H1 (cell line): ENCODE measurements at regions not wholly inside any gene's neighbourhood (a gene's known extent, or its start where the extent isn't known, plus 50 kb on each side); places are given as distances from the start of the nearest gene placed in this dataset.

Source experiments
- CTCF ChIA-PET: fragments of 300-600 bp; sonication (Branson Sonifier 250); formaldehyde crosslinking; loops from one replicate; lab custom pipeline; 2021; ENCODE audit not compliant: partially characterized antibody; lab: Charles Lee
- POLR2A ChIA-PET: fragments of 300-600 bp; sonication (Branson Sonifier 250); formaldehyde crosslinking; loops from one replicate; lab custom pipeline; 2021; ENCODE audit warnings: inconsistent platforms; ENCODE audit not compliant: partially characterized antibody; lab: Charles Lee
- DNase-seq, 2 experiments: peaks; one replicate each; pipeline versions ENCODE4 v3.0.0 to v3.0.0-alpha.2; 2010 to 2022; ENCODE audit warnings: low spot score in 2 of 2, low read depth in 1 of 2, mixed read lengths in 1 of 2
- FAIRE-seq: peaks from 2 replicates; lab custom pipeline; 2011; peaks lifted over from hg19 to GRCh38; lab: Jason Lieb, UNC
- H2AFZ ChIP-seq: 2 replicates; pipeline ENCODE4 v1.8.1; 2012; ENCODE audit warnings: low read length, inconsistent platforms
- H2AK5ac ChIP-seq: 2 replicates; pipeline ENCODE4 v1.6.1; 2013; ENCODE audit warnings: low read depth, low read length
- H2BK120ac ChIP-seq: replicated peaks from 2 replicates; pipeline ENCODE3; 2013; ENCODE audit warnings: low read depth, low read length, inconsistent platforms
- H2BK12ac ChIP-seq: 2 replicates; pipeline ENCODE4 v1.6.1; 2013; ENCODE audit warnings: low read depth, low read length
- H2BK15ac ChIP-seq: 2 replicates; pipeline ENCODE4 v1.6.1; 2013; ENCODE audit warnings: low read length
- H2BK20ac ChIP-seq: 2 replicates; pipeline ENCODE4 v1.6.1; 2013; ENCODE audit warnings: low read length
- H2BK5ac ChIP-seq: 2 replicates; pipeline ENCODE4 v1.6.1; 2013; ENCODE audit warnings: low read depth, low read length
- H3K14ac ChIP-seq: 2 replicates; pipeline ENCODE4 v1.6.1; 2013; ENCODE audit warnings: inconsistent platforms; ENCODE audit not compliant: insufficient read length
- H3K18ac ChIP-seq: 2 replicates; pipeline ENCODE4 v1.6.1; 2013; ENCODE audit warnings: low read length; ENCODE audit errors: extremely low read depth
- H3K23ac ChIP-seq: 2 replicates; pipeline ENCODE4 v1.6.1; 2013; ENCODE audit warnings: inconsistent platforms; ENCODE audit not compliant: insufficient read length
- H3K23me2 ChIP-seq: 2 replicates; pipeline ENCODE4 v1.6.1; 2013; ENCODE audit warnings: low read depth, low read length
- H3K27ac ChIP-seq: 2 replicates; pipeline ENCODE4 v1.6.1; 2011; ENCODE audit warnings: low read depth, low read length, inconsistent platforms
- H3K27me3 ChIP-seq, 4 experiments: replicated peaks in 1 of 4; 1 replicate in 1 of 4; 2 replicates in 3 of 4; pipeline versions ENCODE4 v1.6.1 to v1.8.1; 2011 to 2013; ENCODE audit warnings: low read length in 3 of 4, mild to moderate bottlenecking in 3 of 4, inconsistent platforms in 2 of 4, mixed read lengths in 2 of 4, moderate library complexity in 1 of 4; ENCODE audit not compliant: control insufficient read depth in 3 of 4, insufficient read depth in 3 of 4; ENCODE audit errors: extremely low read depth in 1 of 4
- H3K36me3 ChIP-seq, 4 experiments: 2 replicates each; pipeline versions ENCODE4 v1.6.1 to v1.8.1; 2011 to 2013; ENCODE audit warnings: mild to moderate bottlenecking in 4 of 4, low read length in 3 of 4, moderate library complexity in 2 of 4, control low read depth in 1 of 4, inconsistent platforms in 1 of 4; ENCODE audit not compliant: insufficient read depth in 4 of 4, control insufficient read depth in 2 of 4
- H3K4ac ChIP-seq: replicated peaks from 2 replicates; pipeline ENCODE3; 2013; ENCODE audit warnings: low read length, low read depth, mixed read lengths, inconsistent platforms; ENCODE audit not compliant: insufficient read length
- H3K4me1 ChIP-seq, 4 experiments: replicated peaks in 1 of 4; 1 replicate in 1 of 4; 2 replicates in 3 of 4; pipeline versions ENCODE4 v1.6.1 to v1.8.1; 2011 to 2013; ENCODE audit warnings: low read length in 3 of 4, inconsistent platforms in 2 of 4, mixed read lengths in 1 of 4; ENCODE audit not compliant: insufficient read depth in 4 of 4, control insufficient read depth in 3 of 4
- H3K4me2 ChIP-seq, 2 experiments: 2 replicates each; pipeline versions ENCODE4 v1.6.1 to v1.8.1; 2011 to 2013; ENCODE audit warnings: low read depth in 2 of 2, low read length in 2 of 2, control low read depth in 1 of 2, inconsistent platforms in 1 of 2, mild to moderate bottlenecking in 1 of 2; ENCODE audit not compliant: insufficient read depth in 1 of 2
- H3K4me3 ChIP-seq, 4 experiments: fragments of 200-600, 300-600 bp in 1 of 4; sonication (generic), shearing (Covaris generic), sonication (Bioruptor Twin) in 1 of 4; 2 replicates each; pipeline versions ENCODE4 v1.5.1 to v1.8.1; 2011 to 2016; ENCODE audit warnings: low read length in 4 of 4, low read depth in 3 of 4, control low read depth in 2 of 4, inconsistent platforms in 2 of 4, mild to moderate bottlenecking in 2 of 4, mixed read lengths in 1 of 4, moderate library complexity in 1 of 4; ENCODE audit not compliant: insufficient read depth in 2 of 4; ENCODE audit errors: extremely low read depth in 1 of 4
- H3K56ac ChIP-seq: replicated peaks from 2 replicates; pipeline ENCODE3; 2013; ENCODE audit warnings: low read depth, mild to moderate bottlenecking, mixed read lengths, low read length, inconsistent platforms; ENCODE audit not compliant: insufficient read length
- H3K79me1 ChIP-seq: 2 replicates; pipeline ENCODE4 v1.6.1; 2013; ENCODE audit warnings: low read depth, low read length, control low read depth
- H3K79me2 ChIP-seq, 2 experiments: 2 replicates each; pipeline versions ENCODE4 v1.6.1 to v1.8.1; 2012 to 2013; ENCODE audit warnings: low read length in 2 of 2, mild to moderate bottlenecking in 2 of 2, inconsistent platforms in 1 of 2; ENCODE audit not compliant: insufficient read depth in 2 of 2, control insufficient read depth in 1 of 2
- H3K9ac ChIP-seq, 4 experiments: replicated peaks in 1 of 4; 1 replicate in 1 of 4; 2 replicates in 3 of 4; pipeline versions ENCODE4 v1.6.1 to v1.8.1; 2011 to 2013; ENCODE audit warnings: low read depth in 3 of 4, low read length in 3 of 4, control low read depth in 2 of 4, mild to moderate bottlenecking in 2 of 4, moderate library complexity in 2 of 4, inconsistent platforms in 1 of 4; ENCODE audit errors: extremely low read depth in 1 of 4
- H3K9me3 ChIP-seq, 2 experiments: 2 replicates each; pipeline versions ENCODE4 v1.6.1 to v1.8.1; 2012 to 2013; ENCODE audit warnings: mild to moderate bottlenecking in 2 of 2, moderate library complexity in 2 of 2, control low read depth in 1 of 2, inconsistent platforms in 1 of 2, low read depth in 1 of 2, low read length in 1 of 2, mixed read lengths in 1 of 2; ENCODE audit not compliant: insufficient read depth in 2 of 2
- H4K20me1 ChIP-seq, 2 experiments: replicated peaks in 1 of 2; 2 replicates each; pipeline versions ENCODE3 to v1.8.1; 2011 to 2013; ENCODE audit warnings: inconsistent platforms in 2 of 2, low read length in 2 of 2, mild to moderate bottlenecking in 1 of 2; ENCODE audit not compliant: insufficient read depth in 2 of 2, control insufficient read depth in 1 of 2
- H4K5ac ChIP-seq: 2 replicates; pipeline ENCODE4 v1.6.1; 2013; ENCODE audit warnings: low read length, low read depth, mixed read lengths, inconsistent platforms; ENCODE audit not compliant: insufficient read length
- H4K8ac ChIP-seq: 2 replicates; pipeline ENCODE4 v1.8.0; 2013; ENCODE audit warnings: mild to moderate bottlenecking, moderate library complexity, low read length, inconsistent platforms; ENCODE audit not compliant: insufficient read depth; ENCODE audit errors: extremely low read depth
- H4K91ac ChIP-seq: replicated peaks from 2 replicates; pipeline ENCODE3; 2013; ENCODE audit warnings: low read length, mixed read lengths, inconsistent platforms; ENCODE audit not compliant: insufficient read length
- CBX8 ChIP-seq: fragments of 300-800, 300-1000 bp; sonication (generic); IDR thresholded peaks from 2 replicates; pipeline ENCODE4 v1.7.1; 2016; ENCODE audit warnings: low read depth, low read length, borderline replicate concordance
- POLR2A ChIP-seq, 2 experiments: IDR thresholded peaks; 1 replicate in 1 of 2; 2 replicates in 1 of 2; pipeline ENCODE4 v1.6.1; 2011; ENCODE audit warnings: low read depth in 2 of 2, low read length in 2 of 2, mild to moderate bottlenecking in 2 of 2; ENCODE audit errors: control extremely low read depth in 1 of 2
- RAD21 ChIP-seq, 2 experiments: IDR thresholded peaks in 1 of 2; conservative IDR thresholded peaks in 1 of 2; 2 replicates each; pipeline ENCODE4 v1.6.1; 2011; ENCODE audit warnings: low read depth in 2 of 2, low read length in 2 of 2, improper control_type of control experiment in 1 of 2, inconsistent platforms in 1 of 2, mild to moderate bottlenecking in 1 of 2, moderate library complexity in 1 of 2
- SIX5 ChIP-seq: IDR thresholded peaks from 2 replicates; pipeline ENCODE4 v1.6.1; 2011; ENCODE audit warnings: mild to moderate bottlenecking, low read depth, low read length
- SP1 ChIP-seq: IDR thresholded peaks from 2 replicates; pipeline ENCODE4 v1.6.1; 2011; ENCODE audit warnings: low read depth, low read length
- SRF ChIP-seq: IDR thresholded peaks from 2 replicates; pipeline ENCODE4 v1.6.1; 2011; ENCODE audit warnings: mild to moderate bottlenecking, low read depth, low read length, moderate library complexity
- WGBS, 2 experiments: shearing (Covaris generic) in 1 of 2; methylation state at CpG; one replicate each; pipeline versions ENCODE4 v1.1.6 to v1.1.7; 2013 to 2015; ENCODE audit warnings: low lambda C conversion rate in 2 of 2, mixed read lengths in 2 of 2, inconsistent platforms in 1 of 2, low coverage in 1 of 2, missing lambda C conversion rate in 1 of 2; ENCODE audit not compliant: insufficient replicate concordance in 2 of 2, insufficient coverage in 1 of 2, insufficient read length in 1 of 2; ENCODE audit errors: extremely low coverage in 1 of 2, missing lambda C conversion rate in 1 of 2; 5-methylcytosine and 5-hydroxymethylcytosine counted together
- TF ChIP-seq, protein P1 (sequence below), 3 experiments: IDR thresholded peaks; 1 replicate in 2 of 3; 2 replicates in 1 of 3; pipeline versions ENCODE4 v1.5.1 to v1.6.1; 2011; ENCODE audit warnings: low read length in 3 of 3, mild to moderate bottlenecking in 3 of 3, inconsistent platforms in 2 of 3, low read depth in 1 of 3, moderate library complexity in 1 of 3; ENCODE audit not compliant: insufficient read depth in 1 of 3; ENCODE audit errors: control extremely low read depth in 1 of 3
- TF ChIP-seq, protein P2 (sequence below): IDR thresholded peaks from 2 replicates; pipeline ENCODE4 v1.6.1; 2012; ENCODE audit warnings: low read length, inconsistent platforms
- TF ChIP-seq, protein P3 (sequence below): IDR thresholded peaks from 2 replicates; pipeline ENCODE4 v1.6.1; 2011; ENCODE audit warnings: low read length, improper control_type of control experiment

DNA sequence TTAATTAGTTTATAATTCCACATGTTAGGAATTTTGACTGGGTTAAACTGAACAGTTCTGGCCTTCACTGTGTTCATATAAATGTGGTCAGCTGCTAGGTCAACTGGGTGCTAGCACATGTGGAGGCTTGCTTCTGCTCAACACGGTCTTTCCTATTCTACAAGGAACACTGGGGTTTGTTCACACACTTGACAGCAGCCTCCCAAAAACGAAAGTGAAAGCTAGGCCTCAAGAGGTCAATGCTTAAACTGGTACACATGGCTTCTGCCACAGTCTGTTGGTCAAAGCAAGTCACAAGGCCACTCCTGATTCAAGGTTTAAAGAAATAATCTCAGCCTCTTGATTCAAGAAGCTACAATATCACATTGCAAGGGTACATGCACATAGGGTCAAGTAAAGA is 126.5 kb downstream of the QDPR start:
- no peaks in the 10 kb centered on the region for H3K23me2 ChIP-seq
- 79% methylated on average over 2 of the region's 2 CpGs; no CpG with 5 or more reads in 1 of the 2 experiments for WGBS, 2 experiments
- no peak overlapping the region for H2AK5ac ChIP-seq
- H3K4me1 ChIP-seq = no peaks in the 10 kb centered on the region
- no peaks in the 10 kb centered on the region for H3K27me3 ChIP-seq
- ChIA-PET POLR2A (no interaction called here), CTCF (interaction anchor here (0.9 kb wide), 1 partner anchor 40 kb away, joined by 3 read pairs; no protein-coding TSS in a partner anchor)
- H3K4me3 ChIP-seq = no peak overlapping the region
- no peak overlapping the region for H3K4me2 ChIP-seq
- H3K18ac ChIP-seq = no peak overlapping the region
- no peak overlapping the region for H2BK5ac ChIP-seq
- H2AFZ ChIP-seq = peak overlapping the region; percentile 78; the same call in 1 of the 2 replicates
- H3K36me3 ChIP-seq = no peaks in the 10 kb centered on the region
- no peak overlapping the region for H3K23ac ChIP-seq
- H3K56ac ChIP-seq = no peak overlapping the region
- no peak overlapping the region for H2BK20ac ChIP-seq
- no peak overlapping the region for H2BK12ac ChIP-seq
- no peak overlapping the region for H2BK120ac ChIP-seq
- H3K9me3 ChIP-seq = no peaks in the 10 kb centered on the region
- H4K91ac ChIP-seq = no peak overlapping the region
- H3K4ac ChIP-seq = no peak overlapping the region
- no peak overlapping the region for H3K9ac ChIP-seq
- no peaks in the 10 kb centered on the region for H3K79me1 ChIP-seq
- no peaks in the 10 kb centered on the region for H3K79me2 ChIP-seq
- H4K20me1 ChIP-seq = no peaks in the 10 kb centered on the region
- H4K5ac ChIP-seq = no peak overlapping the region
- H2BK15ac ChIP-seq = no peak overlapping the region
- no peak overlapping the region for H3K14ac ChIP-seq
- no peak for DNase-seq
- no peak for FAIRE-seq
- H4K8ac ChIP-seq = no peak overlapping the region
- H3K27ac ChIP-seq = no peak overlapping the region
- TF ChIP-seq, protein P1, sequence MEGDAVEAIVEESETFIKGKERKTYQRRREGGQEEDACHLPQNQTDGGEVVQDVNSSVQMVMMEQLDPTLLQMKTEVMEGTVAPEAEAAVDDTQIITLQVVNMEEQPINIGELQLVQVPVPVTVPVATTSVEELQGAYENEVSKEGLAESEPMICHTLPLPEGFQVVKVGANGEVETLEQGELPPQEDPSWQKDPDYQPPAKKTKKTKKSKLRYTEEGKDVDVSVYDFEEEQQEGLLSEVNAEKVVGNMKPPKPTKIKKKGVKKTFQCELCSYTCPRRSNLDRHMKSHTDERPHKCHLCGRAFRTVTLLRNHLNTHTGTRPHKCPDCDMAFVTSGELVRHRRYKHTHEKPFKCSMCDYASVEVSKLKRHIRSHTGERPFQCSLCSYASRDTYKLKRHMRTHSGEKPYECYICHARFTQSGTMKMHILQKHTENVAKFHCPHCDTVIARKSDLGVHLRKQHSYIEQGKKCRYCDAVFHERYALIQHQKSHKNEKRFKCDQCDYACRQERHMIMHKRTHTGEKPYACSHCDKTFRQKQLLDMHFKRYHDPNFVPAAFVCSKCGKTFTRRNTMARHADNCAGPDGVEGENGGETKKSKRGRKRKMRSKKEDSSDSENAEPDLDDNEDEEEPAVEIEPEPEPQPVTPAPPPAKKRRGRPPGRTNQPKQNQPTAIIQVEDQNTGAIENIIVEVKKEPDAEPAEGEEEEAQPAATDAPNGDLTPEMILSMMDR (IDR thresholded peaks at IDR 0.05; ENCODE audit: control extremely low read depth in 1 of 3, insufficient read depth in 1 of 3, low read depth in 1 of 3, low read length in 3 of 3) = no peak
- TF ChIP-seq, protein P2, sequence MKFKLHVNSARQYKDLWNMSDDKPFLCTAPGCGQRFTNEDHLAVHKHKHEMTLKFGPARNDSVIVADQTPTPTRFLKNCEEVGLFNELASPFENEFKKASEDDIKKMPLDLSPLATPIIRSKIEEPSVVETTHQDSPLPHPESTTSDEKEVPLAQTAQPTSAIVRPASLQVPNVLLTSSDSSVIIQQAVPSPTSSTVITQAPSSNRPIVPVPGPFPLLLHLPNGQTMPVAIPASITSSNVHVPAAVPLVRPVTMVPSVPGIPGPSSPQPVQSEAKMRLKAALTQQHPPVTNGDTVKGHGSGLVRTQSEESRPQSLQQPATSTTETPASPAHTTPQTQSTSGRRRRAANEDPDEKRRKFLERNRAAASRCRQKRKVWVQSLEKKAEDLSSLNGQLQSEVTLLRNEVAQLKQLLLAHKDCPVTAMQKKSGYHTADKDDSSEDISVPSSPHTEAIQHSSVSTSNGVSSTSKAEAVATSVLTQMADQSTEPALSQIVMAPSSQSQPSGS = no peak
- TF ChIP-seq SP1 (no peak), RAD21 (IDR thresholded peaks at IDR 0.05 in 1 of 2, conservative IDR thresholded peaks at IDR 0.05 in 1 of 2; ENCODE audit: low read depth in 2 of 2, low read length in 2 of 2) (no peak), SIX5 (no peak), SRF (no peak), CBX8 (no peak), POLR2A (IDR thresholded peaks at IDR 0.05; ENCODE audit: control extremely low read depth in 1 of 2, low read depth in 2 of 2, low read length in 2 of 2) (no peak)
- TF ChIP-seq, protein P3, sequence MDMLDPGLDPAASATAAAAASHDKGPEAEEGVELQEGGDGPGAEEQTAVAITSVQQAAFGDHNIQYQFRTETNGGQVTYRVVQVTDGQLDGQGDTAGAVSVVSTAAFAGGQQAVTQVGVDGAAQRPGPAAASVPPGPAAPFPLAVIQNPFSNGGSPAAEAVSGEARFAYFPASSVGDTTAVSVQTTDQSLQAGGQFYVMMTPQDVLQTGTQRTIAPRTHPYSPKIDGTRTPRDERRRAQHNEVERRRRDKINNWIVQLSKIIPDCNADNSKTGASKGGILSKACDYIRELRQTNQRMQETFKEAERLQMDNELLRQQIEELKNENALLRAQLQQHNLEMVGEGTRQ = no peak
